CD4-positive, alpha-beta T cell (primary cell): ENCODE measurements at regions not wholly inside any gene's neighbourhood (a gene's known extent, or its start where the extent isn't known, plus 50 kb on each side); places are given as distances from the start of the nearest gene placed in this dataset.

Experiments
- ATAC-seq: fragments of 200-7000 bp; cut with Tn5 transposase; one replicate; pipeline ENCODE4 v1.10.0; 2022; ENCODE audit warnings: mild to moderate bottlenecking; ENCODE audit not compliant: poor library complexity
- CTCF ChIA-PET: fragments of 350-600 bp; sonication (Branson Sonifier 250); formaldehyde crosslinking; loops from one replicate; lab custom pipeline; 2021; ENCODE audit warnings: antibody characterized with exemption, inconsistent platforms; lab: Charles Lee
- POLR2A ChIA-PET: fragments of 350-600 bp; sonication (Branson Sonifier 250); formaldehyde crosslinking; loops from one replicate; lab custom pipeline; 2021; ENCODE audit warnings: antibody characterized with exemption, inconsistent platforms; lab: Charles Lee
- DNase-seq, 14 experiments: peaks; one replicate each; pipeline ENCODE4 v3.0.0-alpha.2; 2013 to 2020; ENCODE audit warnings: mixed read lengths in 2 of 14
- H3K27ac ChIP-seq, 2 donors: one replicate each; pipeline versions ENCODE4 v1.5.1 to v1.7.0; 2013; ENCODE audit warnings: low read length in 2 of 2, low read depth in 1 of 2, mild to moderate bottlenecking in 1 of 2
- H3K27me3 ChIP-seq, 2 experiments: 1 replicate in 1 of 2; 2 replicates in 1 of 2; pipeline versions ENCODE4 v1.6.1 to v1.7.0; 2013; ENCODE audit warnings: low read length in 2 of 2, control low read depth in 1 of 2, mild to moderate bottlenecking in 1 of 2, moderate library complexity in 1 of 2; ENCODE audit not compliant: insufficient read depth in 2 of 2, control insufficient read depth in 1 of 2
- H3K36me3 ChIP-seq: one replicate; pipeline ENCODE4 v1.6.1; 2013; ENCODE audit warnings: low read length, control low read depth; ENCODE audit not compliant: insufficient read depth
- H3K4me1 ChIP-seq: one replicate; pipeline ENCODE4 v1.6.1; 2013; ENCODE audit warnings: low read length, control low read depth; ENCODE audit not compliant: insufficient read depth
- H3K4me3 ChIP-seq: one replicate; pipeline ENCODE4 v1.5.1; 2013; ENCODE audit warnings: mild to moderate bottlenecking, low read length, moderate library complexity
- H3K9me3 ChIP-seq, 2 experiments: 1 replicate in 1 of 2; 2 replicates in 1 of 2; pipeline versions ENCODE4 v1.6.1 to v1.7.0; 2013; ENCODE audit warnings: low read length in 2 of 2, mild to moderate bottlenecking in 2 of 2, control low read depth in 1 of 2, moderate library complexity in 1 of 2; ENCODE audit not compliant: control insufficient read depth in 1 of 2, insufficient read depth in 1 of 2
- H3K27ac Mint-ChIP-seq: one replicate; pipeline ENCODE4 v1.8.0; 2020; ENCODE audit warnings: mixed read lengths
- H3K27me3 Mint-ChIP-seq: one replicate; pipeline ENCODE4 v1.8.0; 2021; ENCODE audit warnings: mixed read lengths
- H3K36me3 Mint-ChIP-seq: one replicate; pipeline ENCODE4 v1.8.0; 2021; ENCODE audit warnings: low read depth, mixed read lengths
- H3K4me1 Mint-ChIP-seq: one replicate; pipeline ENCODE4 v1.8.0; 2021; ENCODE audit warnings: low read depth, mixed read lengths
- H3K4me3 Mint-ChIP-seq: one replicate; pipeline ENCODE4 v1.8.0; 2020; ENCODE audit warnings: mild to moderate bottlenecking, mixed read lengths
- H3K9me3 Mint-ChIP-seq: one replicate; pipeline ENCODE4 v1.8.0; 2020; ENCODE audit warnings: mixed read lengths
- CTCF ChIP-seq: fragments of 200-600 bp; IDR thresholded peaks from one replicate; pipeline ENCODE4 v1.8.0; 2022; ENCODE audit warnings: antibody characterized with exemption, mild to moderate bottlenecking
- intact Hi-C, 2 experiments: fragments of 100-400 bp; cut with DNase I in 1 of 2; cut with micrococcal nuclease in 1 of 2; formaldehyde crosslinking; loops; one replicate each; pipeline versions ENCODE4 v1.15.1 to v1.9.0; 2023 to 2025; cut with DNase I, micrococcal nuclease

DNA sequence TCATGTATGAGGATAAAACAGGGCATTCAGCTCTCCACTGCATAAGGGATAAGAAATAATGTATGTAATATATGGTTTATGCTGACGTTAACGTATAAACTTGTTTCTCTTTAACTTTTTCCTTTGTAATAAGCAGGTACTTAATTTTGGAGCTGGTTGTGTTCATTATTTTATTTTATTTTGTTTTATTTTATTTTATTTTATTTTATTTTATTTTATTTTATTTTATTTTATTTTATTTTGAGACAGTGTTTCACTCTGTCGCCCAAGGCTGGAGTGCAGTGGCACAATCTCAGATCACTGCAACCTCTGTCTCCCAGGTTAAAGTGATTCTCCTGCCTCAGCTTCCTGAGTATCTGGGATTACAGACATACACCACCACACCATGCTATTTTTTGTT lies 1932.6 kb upstream of the TENM3 start:
- H3K27me3 Mint-ChIP-seq, result no peaks in the 10 kb centered on the region

DNA sequence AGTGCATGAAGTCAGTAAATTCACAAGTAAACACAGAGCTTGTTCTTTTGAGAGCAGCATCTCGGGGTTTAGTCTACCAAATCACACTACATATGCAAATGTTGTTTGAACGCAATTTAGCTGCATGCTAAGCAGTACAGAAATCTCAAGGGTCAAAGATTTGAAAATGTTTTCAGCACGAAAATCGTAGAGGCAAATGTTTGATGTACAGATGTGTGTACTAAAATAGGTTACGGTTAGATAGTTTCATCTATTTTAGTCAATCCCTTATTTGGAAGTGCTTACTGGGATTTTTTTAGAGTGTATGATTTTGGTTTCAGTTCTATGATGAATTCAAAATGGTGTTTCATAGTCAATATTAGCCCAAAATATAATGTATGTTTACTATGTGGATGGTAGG lies 1928.2 kb upstream of the TENM3 start:
- no peaks in the 10 kb centered on the region for H3K36me3 Mint-ChIP-seq
- peaks cover 9% of the 10 kb centered on the region for H3K9me3 Mint-ChIP-seq
- ChIA-PET POLR2A (no interaction called here), CTCF (no interaction called here)
- H3K4me1 ChIP-seq, result no peaks in the 10 kb centered on the region
- no peak overlapping the region for H3K4me3 ChIP-seq
- intact Hi-C loops, result no loop called here
- H3K27ac ChIP-seq, result no peak overlapping the region
- no peak for DNase-seq
- H3K4me1 Mint-ChIP-seq, result no peaks in the 10 kb centered on the region
- TF ChIP-seq CTCF, result no peak
- ATAC-seq, result no peak
- no peaks in the 10 kb centered on the region for H3K27me3 Mint-ChIP-seq
- no peak overlapping the region for H3K27ac Mint-ChIP-seq
- H3K4me3 Mint-ChIP-seq, result no peak overlapping the region
- H3K36me3 ChIP-seq, result no peaks in the 10 kb centered on the region
- no peaks in the 10 kb centered on the region for H3K27me3 ChIP-seq
- H3K9me3 ChIP-seq, result peaks cover 0 to 4% of the 10 kb centered on the region in 2 experiments

More for the DNA sequence above, 1932.6 kb upstream of the TENM3 start:
- H3K4me3 Mint-ChIP-seq, result no peak overlapping the region
- intact Hi-C loops, result no loop called here
- peaks cover 12% of the 10 kb centered on the region for H3K9me3 Mint-ChIP-seq
- no peak overlapping the region for H3K4me3 ChIP-seq
- H3K36me3 Mint-ChIP-seq, result no peaks in the 10 kb centered on the region
- no peaks in the 10 kb centered on the region for H3K4me1 Mint-ChIP-seq
- H3K27me3 ChIP-seq, result no peaks in the 10 kb centered on the region
- POLR2A ChIA-PET, result no interaction called here
- H3K9me3 ChIP-seq, result peaks cover 0 to 4% of the 10 kb centered on the region in 2 experiments
- H3K4me1 ChIP-seq, result no peaks in the 10 kb centered on the region
- DNase-seq, result no peak
- H3K36me3 ChIP-seq, result no peaks in the 10 kb centered on the region
- CTCF ChIA-PET, result no interaction called here
- no peak for TF ChIP-seq CTCF
- H3K27ac ChIP-seq, result no peak overlapping the region
- no peak overlapping the region for H3K27ac Mint-ChIP-seq
- ATAC-seq, result no peak

DNA sequence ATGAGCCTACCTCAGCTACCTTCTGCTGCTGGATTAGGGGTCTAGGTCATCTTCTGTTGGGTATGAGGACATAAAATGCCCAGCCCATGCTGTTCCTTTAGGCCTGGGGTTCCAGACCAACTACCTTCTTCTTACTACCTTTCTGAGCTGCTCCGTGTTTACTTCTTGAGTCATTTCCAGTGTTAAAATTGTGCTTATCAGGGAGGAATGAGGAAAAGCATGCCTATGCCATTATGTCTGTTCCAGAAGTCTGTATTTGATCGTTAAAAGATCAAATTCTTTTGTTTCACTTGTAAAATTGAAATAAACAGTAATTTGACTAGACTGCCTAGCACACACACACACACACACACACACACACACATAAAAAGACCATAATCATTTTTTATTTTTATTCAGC lies 1912.7 kb upstream of the TENM3 start:
- H3K4me3 ChIP-seq, result no peak overlapping the region
- no peak overlapping the region for H3K27ac ChIP-seq
- no peak for ATAC-seq
- TF ChIP-seq CTCF, result no peak
- intact Hi-C loops, result loop anchor here in 1 of 2 experiments (5.0 kb wide), 1 partner anchor 197 kb away; no protein-coding TSS in a partner anchor
- CTCF ChIA-PET, result no interaction called here
- no peaks in the 10 kb centered on the region for H3K36me3 ChIP-seq
- Mint-ChIP-seq H3K9me3 (peaks cover 5% of the 10 kb centered on the region), H3K4me1 (no peaks in the 10 kb centered on the region), H3K36me3 (no peaks in the 10 kb centered on the region), H3K27me3 (no peaks in the 10 kb centered on the region), H3K27ac (no peak overlapping the region), H3K4me3 (no peak overlapping the region)
- H3K4me1 ChIP-seq, result no peaks in the 10 kb centered on the region
- peaks cover 0 to 4% of the 10 kb centered on the region in 2 experiments for H3K9me3 ChIP-seq
- DNase-seq, result no peak
- no peaks in the 10 kb centered on the region for H3K27me3 ChIP-seq
- POLR2A ChIA-PET, result no interaction called here
